ENCODE measurements at regions not wholly inside any gene's neighbourhood (a gene's known extent, or its start where the extent isn't known, plus 50 kb on each side); places are given as distances from the start of the nearest gene placed in this dataset.
A peak's percentile ranks its signal among the peaks of the same experiment; 100 is the strongest.

- no peak overlapping the region for H3K4me3 ChIP-seq (ENCODE audit: low read depth, poor library complexity, severe bottlenecking)
- DNase-seq (ENCODE audit: low spot score in 2 of 2), result no peak
- TF ChIP-seq CTCF (IDR thresholded peaks at IDR 0.05), result no peak
- TF ChIP-seq POLR2A (IDR thresholded peaks at IDR 0.05), result no peak
- WGBS, 2 donors, result 38 to 44% methylated on average over 5 of the region's 5 CpGs
- intact Hi-C loops (cut with DNase I; ENCODE audit: low total_unique reads), result no loop called here
These were observed 65.1 kb upstream of the SFMBT2 start for GRCh38 chr10:7475939-7476338.

GRCh38 chr10:7475046-7475911, 64.4 kb upstream of the SFMBT2 start:
- 24 to 26% methylated on average over 26 of the region's 26 CpGs for WGBS, 2 donors
- DNase-seq (ENCODE audit: low spot score in 2 of 2), result peak in 1 of 2 donors; percentile 62
- intact Hi-C loops (cut with DNase I; ENCODE audit: low total_unique reads), result no loop called here
- no peak for TF ChIP-seq CTCF (IDR thresholded peaks at IDR 0.05)
- TF ChIP-seq POLR2A (IDR thresholded peaks at IDR 0.05), result no peak
- no peak overlapping the region for H3K4me3 ChIP-seq (ENCODE audit: low read depth, poor library complexity, severe bottlenecking)

GRCh38 chr10:7474388-7474787, 63.6 kb upstream of the SFMBT2 start:
- no peak overlapping the region for H3K4me3 ChIP-seq (ENCODE audit: low read depth, poor library complexity, severe bottlenecking)
- intact Hi-C loops (cut with DNase I; ENCODE audit: low total_unique reads), result no loop called here
- no peak for TF ChIP-seq CTCF (IDR thresholded peaks at IDR 0.05)
- no peak for TF ChIP-seq POLR2A (IDR thresholded peaks at IDR 0.05)
- no peak for DNase-seq (ENCODE audit: low spot score in 2 of 2)
- WGBS, 2 donors, result 75 to 77% methylated on average over 7 of the region's 7 CpGs

- DNase-seq (ENCODE audit: low spot score in 2 of 2), result no peak
- TF ChIP-seq CTCF (IDR thresholded peaks at IDR 0.05), result no peak
- no peak for TF ChIP-seq POLR2A (IDR thresholded peaks at IDR 0.05)
- intact Hi-C loops (cut with DNase I; ENCODE audit: low total_unique reads), result no loop called here
- H3K4me3 ChIP-seq (ENCODE audit: low read depth, poor library complexity, severe bottlenecking), result no peak overlapping the region
These were observed 62.6 kb upstream of the SFMBT2 start for GRCh38 chr10:7473474-7473873.

GRCh38 chr10:7471720-7472367, 61.0 kb upstream of the SFMBT2 start:
- 53 to 58% methylated on average over 9 of the region's 9 CpGs for WGBS, 2 donors
- no peak overlapping the region for H3K4me3 ChIP-seq (ENCODE audit: low read depth, poor library complexity, severe bottlenecking)

More at GRCh38 chr10:7471720-7472367, 61.0 kb upstream of the SFMBT2 start:
- intact Hi-C loops (cut with DNase I; ENCODE audit: low total_unique reads), result no loop called here
- TF ChIP-seq CTCF (IDR thresholded peaks at IDR 0.05), result no peak
- DNase-seq (ENCODE audit: low spot score in 2 of 2), result peak in 1 of 2 donors; percentile 42
